HEK293T (cell line): ENCODE measurements at regions not wholly inside any gene's neighbourhood (a gene's known extent, or its start where the extent isn't known, plus 50 kb on each side); places are given as distances from the start of the nearest gene placed in this dataset.

Source experiments
- CTCF ChIA-PET: fragments of 350-600 bp; formaldehyde crosslinking; extraction: SDS; loops from one replicate; lab custom pipeline; 2021; ENCODE audit warnings: antibody characterized with exemption, inconsistent platforms; lab: Yijun Ruan, JAX
- POLR2A ChIA-PET: fragments of 350-600 bp; formaldehyde crosslinking; extraction: SDS; loops from one replicate; lab custom pipeline; 2020; ENCODE audit warnings: antibody characterized with exemption, inconsistent platforms; lab: Yijun Ruan, JAX
- DNase-seq: peaks from one replicate; pipeline ENCODE4 v3.0.0; 2012; ENCODE audit warnings: mixed read lengths; ENCODE audit errors: extremely low spot score
- ARNT ChIP-seq: fragments of 450-650 bp; IDR thresholded peaks from 2 replicates; pipeline ENCODE4 v1.6.1; 2017; ENCODE audit warnings: mild to moderate bottlenecking
- BHLHE40 ChIP-seq: fragments of 450-650 bp; IDR thresholded peaks from 2 replicates; pipeline ENCODE4 v1.6.1; 2016; ENCODE audit warnings: mild to moderate bottlenecking, moderate library complexity, borderline replicate concordance
- CTBP1 ChIP-seq: fragments of 450-650 bp; IDR thresholded peaks from 2 replicates; pipeline ENCODE4 v1.6.1; 2016; ENCODE audit warnings: borderline replicate concordance
- ELF4 ChIP-seq: fragments of 450-650 bp; IDR thresholded peaks from 2 replicates; pipeline ENCODE4 v1.6.1; 2017; ENCODE audit warnings: antibody characterized with exemption
- FOXA1 ChIP-seq: fragments of 450-650 bp; IDR thresholded peaks from 2 replicates; pipeline ENCODE4 v1.6.1; 2016; ENCODE audit warnings: mild to moderate bottlenecking
- FOXK2 ChIP-seq: fragments of 450-650 bp; IDR thresholded peaks from 2 replicates; pipeline ENCODE4 v1.6.1; 2016; ENCODE audit warnings: mild to moderate bottlenecking
- FOXM1 ChIP-seq: fragments of 450-650 bp; IDR thresholded peaks from 2 replicates; pipeline ENCODE4 v1.6.1; 2017; ENCODE audit warnings: mild to moderate bottlenecking, borderline replicate concordance
- HDGF ChIP-seq: fragments of 450-650 bp; IDR thresholded peaks from 2 replicates; pipeline ENCODE4 v1.6.1; 2017; ENCODE audit warnings: antibody characterized with exemption, borderline replicate concordance
- L3MBTL2 ChIP-seq: fragments of 450-650 bp; conservative IDR thresholded peaks from 2 replicates; pipeline ENCODE4 v1.6.1; 2016; ENCODE audit warnings: mild to moderate bottlenecking
- LEF1 ChIP-seq: fragments of 450-650 bp; IDR thresholded peaks from 2 replicates; pipeline ENCODE4 v1.6.1; 2017; ENCODE audit warnings: mild to moderate bottlenecking, borderline replicate concordance
- NFRKB ChIP-seq: fragments of 450-650 bp; IDR thresholded peaks from 2 replicates; pipeline ENCODE4 v1.6.1; 2016; ENCODE audit warnings: mild to moderate bottlenecking, moderate library complexity
- SP1 ChIP-seq: fragments of 450-650 bp; IDR thresholded peaks from 2 replicates; pipeline ENCODE4 v1.6.1; 2017
- SUZ12 ChIP-seq: fragments of 450-650 bp; IDR thresholded peaks from 2 replicates; pipeline ENCODE4 v1.6.1; 2016; ENCODE audit warnings: mild to moderate bottlenecking
- TARDBP ChIP-seq: fragments of 450-650 bp; IDR thresholded peaks from 2 replicates; pipeline ENCODE4 v1.6.1; 2016
- ZNF384 ChIP-seq: fragments of 450-650 bp; IDR thresholded peaks from 2 replicates; pipeline ENCODE4 v1.6.1; 2016
- TF ChIP-seq, protein P1 (sequence below): fragments of 450-650 bp; IDR thresholded peaks from 2 replicates; pipeline ENCODE4 v1.6.1; 2016

DNA sequence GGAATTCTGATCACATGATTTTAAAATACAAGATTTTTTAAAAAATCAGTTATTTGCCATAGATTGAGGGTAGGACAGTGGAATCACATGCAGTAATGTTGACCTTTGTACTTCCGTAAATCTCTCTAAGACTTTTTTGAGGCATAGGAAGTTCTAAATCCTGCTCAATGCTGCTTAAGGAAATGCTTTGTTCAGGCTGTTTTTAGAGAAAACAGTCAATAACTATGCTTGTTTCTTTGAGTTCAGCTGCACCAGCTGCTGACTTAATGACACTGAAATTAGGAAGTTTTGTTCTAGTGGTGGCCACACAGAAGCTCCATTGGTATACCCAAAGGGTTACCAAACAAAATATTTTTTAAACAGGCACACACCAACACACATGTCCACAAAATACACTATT is 60.9 kb downstream of the KLF12 start:
- TF ChIP-seq LEF1 = no peak
- POLR2A ChIA-PET = no interaction called here
- CTCF ChIA-PET = no interaction called here
- no peak for DNase-seq

DNA sequence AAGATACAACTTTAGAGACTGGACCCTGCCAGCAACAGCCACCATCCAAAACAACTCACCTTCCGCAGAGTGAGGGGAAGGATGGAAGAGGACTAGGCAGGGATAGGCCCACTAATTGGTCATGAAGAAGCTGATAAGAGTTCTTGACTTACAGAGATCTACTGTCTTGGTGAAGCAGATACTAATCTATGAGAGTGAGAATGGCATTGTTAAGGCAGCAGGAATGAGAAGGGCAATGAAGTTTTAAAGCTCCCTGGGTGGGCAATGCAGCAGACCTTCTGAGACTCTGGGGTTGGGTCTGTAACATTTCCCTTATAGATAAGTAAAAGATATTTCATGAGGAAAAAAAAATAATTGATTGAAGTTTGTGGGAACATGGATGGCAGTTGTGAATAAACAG is 63.7 kb downstream of the KLF12 start:
- no peak for DNase-seq
- TF ChIP-seq L3MBTL2 = no peak
- TF ChIP-seq SUZ12 = no peak
- TF ChIP-seq FOXM1 = no peak
- no peak for TF ChIP-seq HDGF
- TF ChIP-seq LEF1 = no peak
- TF ChIP-seq CTBP1 = no peak
- TF ChIP-seq, protein P1, sequence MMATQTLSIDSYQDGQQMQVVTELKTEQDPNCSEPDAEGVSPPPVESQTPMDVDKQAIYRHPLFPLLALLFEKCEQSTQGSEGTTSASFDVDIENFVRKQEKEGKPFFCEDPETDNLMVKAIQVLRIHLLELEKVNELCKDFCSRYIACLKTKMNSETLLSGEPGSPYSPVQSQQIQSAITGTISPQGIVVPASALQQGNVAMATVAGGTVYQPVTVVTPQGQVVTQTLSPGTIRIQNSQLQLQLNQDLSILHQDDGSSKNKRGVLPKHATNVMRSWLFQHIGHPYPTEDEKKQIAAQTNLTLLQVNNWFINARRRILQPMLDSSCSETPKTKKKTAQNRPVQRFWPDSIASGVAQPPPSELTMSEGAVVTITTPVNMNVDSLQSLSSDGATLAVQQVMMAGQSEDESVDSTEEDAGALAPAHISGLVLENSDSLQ = no peak
- TF ChIP-seq SP1 = no peak
- no peak for TF ChIP-seq ZNF384
- TF ChIP-seq NFRKB = no peak
- no peak for TF ChIP-seq TARDBP
- TF ChIP-seq ARNT = no peak
- TF ChIP-seq FOXA1 = no peak
- ChIA-PET POLR2A (no interaction called here), CTCF (interaction anchor here (0.7 kb wide), 1 partner anchor 678 kb away, joined by 4 read pairs; no protein-coding TSS in a partner anchor)

DNA sequence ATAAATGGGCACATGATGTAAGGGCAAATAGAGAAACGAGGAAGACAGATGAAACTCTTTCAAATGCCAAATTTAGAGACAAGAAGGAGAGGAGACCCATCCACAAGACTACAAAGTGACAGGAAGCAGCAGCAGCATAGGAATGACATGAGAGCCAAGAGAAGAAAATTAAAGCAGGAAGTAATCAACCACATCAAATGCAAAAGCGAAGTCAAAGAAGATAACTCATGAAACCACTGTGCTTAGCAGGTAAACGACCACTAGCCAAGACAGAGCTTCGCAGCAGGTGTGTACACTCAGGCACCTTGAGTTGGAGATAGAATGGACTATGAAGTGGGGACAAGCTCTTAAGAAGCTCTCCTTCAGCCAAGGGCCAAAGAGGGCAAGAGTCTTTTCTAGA is 64.1 kb downstream of the KLF12 start:
- CTCF ChIA-PET = no interaction called here
- TF ChIP-seq, protein P1 = no peak
- TF ChIP-seq FOXK2 (no peak), SUZ12 (no peak), HDGF (no peak), FOXA1 (no peak), FOXM1 (no peak), ARNT (no peak), ZNF384 (no peak)
- DNase-seq = no peak
- POLR2A ChIA-PET = no interaction called here

DNA sequence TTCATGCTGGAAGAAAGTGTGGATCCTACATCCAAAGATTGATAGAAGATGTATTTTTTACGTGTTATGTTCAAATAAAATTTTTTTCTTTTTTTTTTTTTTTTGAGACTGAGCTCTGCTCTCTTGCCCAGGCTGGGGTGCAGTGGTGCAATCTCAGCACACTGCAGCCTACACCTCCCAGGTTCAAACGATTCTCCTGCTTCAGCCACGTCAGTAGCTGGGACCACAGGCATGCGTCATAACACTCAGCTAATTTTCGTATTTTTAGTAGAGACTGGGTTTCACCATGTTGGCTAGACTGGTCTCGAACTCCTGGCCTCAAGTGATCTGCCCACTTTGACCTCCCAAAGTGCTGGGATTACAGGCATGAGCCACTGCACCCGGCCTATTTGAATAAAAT is 65.7 kb downstream of the KLF12 start:
- CTCF ChIA-PET = no interaction called here

DNA sequence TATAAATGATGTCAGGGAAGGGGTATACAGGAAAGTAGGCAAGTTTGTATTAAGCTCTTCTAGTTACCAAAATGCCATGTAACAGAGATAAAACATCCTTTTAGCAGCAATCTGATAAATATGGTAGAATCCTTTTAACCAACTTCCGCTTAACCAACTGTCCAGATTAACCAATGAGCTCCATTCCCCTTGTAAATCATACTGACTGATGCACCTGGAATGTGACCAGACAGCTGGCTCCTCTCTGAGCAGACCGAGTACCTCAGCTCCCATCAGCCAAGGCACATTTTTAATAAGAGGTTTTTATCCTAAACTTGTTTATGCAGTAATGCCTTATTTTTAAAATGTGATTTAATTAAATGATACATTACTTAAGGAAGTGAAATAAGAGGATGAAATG is 66.4 kb downstream of the KLF12 start:
- CTCF ChIA-PET = interaction anchor here (0.9 kb wide), 1 partner anchor 11 kb away, joined by 3 read pairs; no protein-coding TSS in a partner anchor
- TF ChIP-seq FOXA1 (no peak), SUZ12 (no peak), NFRKB (no peak), L3MBTL2 (no peak), ARNT (no peak), LEF1 (no peak), FOXK2 (no peak), ZNF384 (no peak), FOXM1 (no peak), BHLHE40 (no peak), ELF4 (no peak), SP1 (no peak), HDGF (no peak), CTBP1 (no peak), TARDBP (no peak)
- TF ChIP-seq, protein P1 = no peak
- POLR2A ChIA-PET = interaction anchor here (1.0 kb wide), 1 partner anchor 65 kb away, joined by 3 read pairs; no protein-coding TSS in a partner anchor
- DNase-seq = no peak

More for the DNA sequence above, 65.7 kb downstream of the KLF12 start:
- TF ChIP-seq L3MBTL2 (no peak), ARNT (no peak), FOXK2 (no peak), LEF1 (no peak), TARDBP (no peak), SUZ12 (no peak), NFRKB (no peak), ZNF384 (no peak), BHLHE40 (no peak), FOXM1 (no peak), HDGF (no peak), FOXA1 (no peak), CTBP1 (no peak), SP1 (no peak), ELF4 (no peak)
- TF ChIP-seq, protein P1 = no peak
- POLR2A ChIA-PET = interaction anchor here (1.0 kb wide), 1 partner anchor 64 kb away, joined by 3 read pairs; no protein-coding TSS in a partner anchor
- DNase-seq = no peak

DNA sequence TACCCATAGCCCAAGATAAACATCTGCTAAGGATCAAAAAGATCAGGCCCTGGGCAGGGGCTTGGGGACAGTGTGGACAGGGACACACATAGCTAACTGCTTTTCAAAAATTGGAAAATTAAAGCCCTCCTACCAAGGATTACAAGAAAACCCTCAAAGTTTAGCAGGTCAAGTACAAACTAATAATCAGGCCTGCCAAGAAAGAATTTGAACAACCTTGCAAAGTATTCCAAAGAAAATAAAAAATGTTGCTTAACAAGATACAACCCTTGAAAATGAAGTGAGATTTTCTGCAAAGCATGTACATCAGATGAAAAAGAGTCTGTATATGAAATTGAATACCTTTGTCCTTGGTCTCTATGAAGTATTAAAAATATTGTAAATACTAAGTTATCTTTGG is 67.3 kb downstream of the KLF12 start:
- ChIA-PET CTCF (interaction anchor here (1.0 kb wide), 1 partner anchor 11 kb away, joined by 3 read pairs; no protein-coding TSS in a partner anchor), POLR2A (interaction anchor here (0.7 kb wide), 1 partner anchor 68 kb away, joined by 3 read pairs; no protein-coding TSS in a partner anchor)
- TF ChIP-seq L3MBTL2 = no peak
- no peak for TF ChIP-seq ZNF384
- TF ChIP-seq HDGF = no peak
- no peak for TF ChIP-seq BHLHE40
- TF ChIP-seq NFRKB = no peak
- TF ChIP-seq ELF4 = no peak
- no peak for TF ChIP-seq FOXK2
- TF ChIP-seq SUZ12 = no peak
- no peak for TF ChIP-seq FOXM1
- TF ChIP-seq, protein P1 = no peak
- no peak for TF ChIP-seq LEF1
- no peak for TF ChIP-seq TARDBP
- no peak for TF ChIP-seq SP1
- TF ChIP-seq FOXA1 = no peak
- no peak for TF ChIP-seq ARNT
- no peak for TF ChIP-seq CTBP1
- no peak for DNase-seq
